Activated CD4-positive, alpha-beta T cell treated with anti-CD3 and anti-CD28 coated beads, Interleukin-2, Interleukin-6, amounts not matched to agents 100 ng/mL and 50 ng/mL, durations not matched to agents 16 hours and 8 hours (primary cell): ENCODE measurements at regions not wholly inside any gene's neighbourhood (a gene's known extent, or its start where the extent isn't known, plus 50 kb on each side); places are given as distances from the start of the nearest gene placed in this dataset.
"Not testable (repeated sequence)": the region's sequence is repeated elsewhere in the genome, so short reads cannot be mapped to it uniquely, and the experiment has no call there.

Experiments used
- DNase-seq: peaks from one replicate; pipeline ENCODE4 v3.0.0-alpha.2; 2020

DNA sequence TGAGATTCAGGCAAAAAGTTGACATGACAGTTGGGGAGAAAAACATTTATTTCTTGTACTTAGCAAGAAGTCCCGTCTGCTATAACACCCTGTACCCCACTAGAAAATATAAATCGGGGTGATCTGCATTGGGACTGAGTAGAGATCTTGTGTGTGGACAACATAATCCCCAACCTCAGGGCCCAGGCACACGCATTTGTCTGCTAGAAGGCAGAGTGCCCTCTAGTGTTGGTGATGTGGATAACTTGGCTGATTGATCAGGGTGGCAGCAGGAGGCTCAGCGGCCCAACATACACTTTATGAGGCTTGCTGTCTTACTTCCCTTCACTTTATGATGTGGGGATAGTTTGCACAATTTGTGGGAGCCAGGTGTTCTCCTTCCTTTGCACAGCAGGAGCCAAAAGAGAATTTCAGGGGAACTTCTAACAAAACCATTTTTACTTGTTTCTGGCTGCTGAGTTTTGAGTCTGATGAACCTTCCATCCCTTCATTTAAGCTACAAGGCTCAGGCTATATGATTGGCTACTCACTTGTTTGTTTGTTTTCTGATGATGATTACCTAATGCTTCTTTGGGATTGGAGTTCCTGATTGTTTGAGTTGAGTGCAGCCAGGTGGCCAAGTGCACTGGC is 263.2 kb downstream of the DMAC1 start:
- DNase-seq = peak; percentile 76

DNA sequence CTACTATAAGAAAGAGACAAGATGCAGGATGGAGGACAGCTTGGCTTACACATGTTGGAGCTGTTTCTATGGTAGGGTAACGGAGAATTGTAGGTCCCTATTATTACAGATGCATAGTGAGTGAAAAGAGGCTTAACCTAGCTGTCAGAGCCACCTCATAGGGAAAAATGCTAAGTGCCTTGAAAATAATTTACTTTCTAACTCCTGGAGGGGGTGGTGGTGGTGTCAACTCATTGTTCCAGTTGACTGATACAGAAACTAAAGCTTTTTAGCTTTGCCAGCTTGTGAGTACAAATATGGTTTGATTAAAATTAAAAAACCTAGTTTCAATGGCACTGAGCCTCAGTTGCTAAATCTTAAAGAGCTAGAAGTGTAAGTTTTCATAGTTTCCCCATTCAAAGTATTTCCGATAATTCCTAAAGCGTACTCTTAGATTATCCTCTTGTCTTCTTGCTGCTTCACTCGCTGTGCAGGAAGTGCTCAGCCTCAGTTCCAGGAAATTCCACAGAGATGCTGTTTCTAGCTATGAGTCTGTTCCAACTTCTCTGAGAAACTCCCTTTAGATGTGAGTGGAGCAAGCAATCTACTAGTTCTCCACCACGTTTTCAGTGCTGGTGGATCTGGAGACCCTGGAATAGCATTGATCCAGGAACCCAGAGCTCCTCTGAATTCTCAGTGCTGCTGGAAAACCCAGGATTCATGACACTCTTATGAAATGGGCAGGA is 265.2 kb downstream of the DMAC1 start:
- peak; percentile 78 for DNase-seq

DNA sequence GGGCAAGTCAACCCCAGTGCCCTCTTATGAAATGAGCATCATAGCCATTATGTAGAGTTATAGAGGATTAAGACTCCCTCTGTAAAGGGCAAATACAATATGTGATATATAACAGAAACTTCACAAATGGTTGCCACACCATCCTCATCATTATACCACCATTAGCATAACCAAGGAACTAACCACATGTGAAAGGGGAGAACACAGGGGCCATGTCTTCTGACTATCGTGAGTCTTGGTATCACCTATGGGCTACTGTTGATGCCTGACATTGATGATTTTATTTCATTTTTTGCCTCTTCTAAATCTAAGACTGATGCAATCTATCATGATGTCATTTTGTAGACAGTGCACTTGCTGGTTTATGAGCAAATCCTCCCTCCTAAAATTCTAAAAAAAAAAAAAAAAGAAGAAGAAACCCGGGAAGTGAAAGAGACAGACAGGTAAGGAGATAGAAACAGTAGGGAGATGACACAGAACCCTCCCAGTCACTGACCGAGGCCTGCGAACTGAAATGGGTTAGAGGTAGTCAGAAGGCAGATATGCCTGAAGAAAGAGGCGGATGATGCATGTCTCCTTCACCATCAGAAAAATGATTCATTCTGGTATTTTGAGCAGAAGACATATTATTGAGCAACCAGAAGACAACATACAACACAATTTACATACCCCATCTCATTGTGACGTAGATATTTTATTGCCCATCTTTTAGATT is 266.0 kb downstream of the DMAC1 start:
- DNase-seq = peak; percentile 74

DNA sequence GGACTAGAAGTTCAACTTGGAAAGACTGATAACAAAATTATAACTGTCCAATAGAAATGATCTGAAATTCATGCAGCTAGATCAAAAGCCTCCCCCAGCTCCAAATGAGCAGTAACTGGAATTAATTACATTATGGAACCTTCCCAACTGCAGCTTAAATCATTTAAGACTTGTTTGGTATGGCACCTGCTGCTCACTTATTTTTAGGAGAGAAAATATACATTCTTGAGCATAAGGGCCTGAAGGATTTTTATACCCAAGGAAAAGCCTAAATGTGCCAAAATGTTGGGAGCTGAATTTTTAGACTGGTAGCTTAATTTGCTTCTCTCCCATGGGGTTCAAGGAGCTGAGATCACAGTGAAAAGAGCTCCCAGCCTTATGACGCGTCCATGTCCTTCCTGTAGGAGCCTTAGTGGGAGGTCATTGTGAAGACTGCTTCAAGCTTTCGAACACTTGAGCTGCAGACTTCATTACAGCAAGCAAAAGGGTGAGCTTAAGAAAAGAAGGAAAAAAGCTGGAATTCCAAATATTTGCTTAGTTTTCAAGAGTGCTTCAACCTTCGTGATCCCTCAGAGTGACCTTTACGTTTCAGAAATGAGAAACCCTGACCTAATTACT is 276.0 kb downstream of the DMAC1 start:
- no peak for DNase-seq

DNA sequence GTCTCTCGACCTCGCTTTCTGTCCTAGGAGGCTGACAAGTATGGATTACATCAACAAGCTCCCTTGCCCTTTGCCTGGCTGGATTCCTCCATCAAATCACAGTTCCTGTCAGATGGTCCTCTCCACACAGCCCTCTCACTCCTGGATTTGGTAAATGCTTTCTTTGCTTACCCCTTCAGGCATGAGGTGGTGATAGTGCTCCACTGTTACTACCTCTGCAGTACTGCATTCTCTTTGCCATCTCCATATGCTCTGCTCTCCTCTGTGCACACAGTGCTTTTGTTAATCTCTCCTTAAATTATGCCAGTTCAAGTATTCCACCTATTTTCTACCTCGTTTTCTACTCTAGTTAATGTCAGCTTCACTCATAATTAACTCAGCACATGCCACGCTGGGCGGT is 279.2 kb downstream of the DMAC1 start:
- DNase-seq = no peak

DNA sequence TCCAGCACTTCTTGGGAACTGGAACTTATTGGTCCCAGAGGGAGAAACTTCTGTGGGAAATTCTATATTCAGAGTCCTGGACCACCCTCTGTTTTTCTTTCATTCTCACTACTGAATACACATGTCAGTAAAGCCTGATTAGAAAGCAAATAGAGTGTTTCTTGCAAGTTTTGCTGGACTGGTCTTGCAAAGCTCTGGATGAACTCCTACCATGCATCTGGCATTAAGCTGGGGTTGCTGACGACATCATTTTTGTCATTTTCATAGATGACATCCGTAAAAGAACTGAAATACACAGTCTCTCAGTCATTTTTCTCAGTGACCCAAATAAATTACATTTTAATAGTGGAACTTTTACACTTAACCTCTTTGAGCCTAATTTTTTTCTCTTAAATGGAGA is 283.2 kb downstream of the DMAC1 start:
- no peak for DNase-seq

DNA sequence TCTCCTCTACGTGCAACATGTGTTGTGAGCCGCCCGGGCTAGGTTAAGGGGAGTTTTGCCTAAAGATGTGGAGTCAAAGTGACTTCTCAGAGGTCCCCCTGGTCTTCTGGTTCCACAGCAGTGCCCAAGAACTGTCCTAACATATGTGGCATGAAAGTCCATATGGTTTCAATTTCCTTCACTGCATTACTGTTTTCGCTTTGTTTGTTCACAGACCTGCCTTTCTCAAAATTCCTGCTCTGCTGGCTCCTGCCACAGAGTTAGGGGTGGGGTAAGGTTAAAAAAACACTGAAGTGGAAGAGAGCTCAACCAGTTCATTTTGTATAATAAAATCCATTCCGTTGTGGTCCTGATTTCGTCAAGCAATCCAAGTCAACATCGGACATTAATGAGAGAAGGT is 289.4 kb downstream of the DMAC1 start:
- no peak for DNase-seq

DNA sequence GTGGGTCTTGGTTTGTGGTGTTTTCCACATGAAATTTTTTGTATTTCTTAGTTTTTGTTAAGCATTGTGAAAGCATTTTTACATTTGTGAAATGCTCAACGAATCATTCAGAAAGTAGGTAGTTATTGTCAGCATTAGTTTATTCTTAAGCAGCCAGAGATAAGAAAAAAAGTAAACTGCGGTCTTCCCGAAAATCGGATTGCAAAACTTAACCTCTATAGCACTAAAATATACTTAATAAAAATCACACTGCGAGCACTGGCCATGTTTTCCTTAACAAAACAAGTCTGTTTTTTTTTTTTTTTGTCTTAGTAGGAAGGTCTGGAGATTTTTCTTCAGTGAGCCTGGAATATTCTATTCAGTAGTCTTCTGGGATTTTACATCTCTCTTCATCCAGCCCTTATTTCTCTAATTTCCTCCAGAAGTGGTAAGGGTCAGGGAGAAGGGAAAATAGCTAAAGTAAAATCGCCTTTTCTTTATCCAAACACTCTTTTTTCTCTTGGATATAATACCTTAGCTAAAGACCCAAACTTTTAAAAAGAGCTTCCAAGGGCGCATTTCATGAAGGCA is 289.9 kb downstream of the DMAC1 start:
- DNase-seq = no peak

DNA sequence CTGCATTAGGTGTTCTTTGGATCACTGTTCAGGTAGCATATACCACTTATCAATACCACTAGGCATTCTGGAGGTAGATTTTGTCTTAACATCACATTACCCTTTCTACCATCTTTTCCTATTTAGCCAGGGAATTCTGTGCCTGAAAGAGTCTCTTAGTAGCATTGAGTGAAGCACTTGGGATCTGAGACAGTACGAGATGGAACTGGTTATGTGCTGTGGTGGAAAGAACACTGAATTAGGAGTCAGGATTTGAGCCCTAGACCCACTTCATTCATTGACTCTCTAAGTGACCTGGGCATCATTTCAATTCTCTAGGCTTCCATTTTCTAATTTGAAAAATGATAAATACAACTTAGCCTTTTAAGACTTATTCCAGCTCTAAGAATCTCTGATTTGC is 291.1 kb downstream of the DMAC1 start:
- DNase-seq = no peak

DNA sequence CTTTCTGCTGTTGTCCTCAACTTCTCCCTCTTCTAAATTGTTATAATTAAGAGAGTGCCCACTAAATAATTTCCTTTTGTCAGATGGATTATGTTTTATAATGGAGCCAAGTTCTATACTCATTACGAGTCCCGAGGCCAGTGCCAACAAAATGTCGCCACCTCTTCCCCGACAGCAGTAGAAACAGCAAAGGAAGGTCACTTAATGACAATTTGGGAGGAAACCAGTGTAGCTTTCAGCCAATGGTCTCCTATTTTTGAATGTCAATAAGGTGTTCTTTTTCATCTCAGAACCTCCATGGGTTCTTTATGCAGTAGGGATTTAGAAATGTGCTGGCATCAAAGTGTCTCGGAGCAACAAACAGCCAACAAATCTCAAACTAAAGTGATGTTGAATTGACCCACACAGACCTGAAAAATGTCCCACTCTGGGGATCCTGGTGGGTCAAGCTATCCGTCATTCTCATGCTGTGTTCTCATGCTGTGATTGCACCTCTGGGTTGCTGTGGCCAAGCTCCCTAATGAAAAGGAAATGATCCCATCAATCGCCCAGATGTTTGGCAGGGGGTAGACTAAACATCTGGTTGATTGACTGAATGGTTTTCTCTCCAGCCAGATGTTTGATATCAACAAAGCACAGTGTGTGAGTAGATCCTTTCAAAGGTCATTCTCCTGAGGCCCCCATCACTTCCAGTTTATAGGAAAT is 291.9 kb downstream of the DMAC1 start:
- no peak for DNase-seq

DNA sequence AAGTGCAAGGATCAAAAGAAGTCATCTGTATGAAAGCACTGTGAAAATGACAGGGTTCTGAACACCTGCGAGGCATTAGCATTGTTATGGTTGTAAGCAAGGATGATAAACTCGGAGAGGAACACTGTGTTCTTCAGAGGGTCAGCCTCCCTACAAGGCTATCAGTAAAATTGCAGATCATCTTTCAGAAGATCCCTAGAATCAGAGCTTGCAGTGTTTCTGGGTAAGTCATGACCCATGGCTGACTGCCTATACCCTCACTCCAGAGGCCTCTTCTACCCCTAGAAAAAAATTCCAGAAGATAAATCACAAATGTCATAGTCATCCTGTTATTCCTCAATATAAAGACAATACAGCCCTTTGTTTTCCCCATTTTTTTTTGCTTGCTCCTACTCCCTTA is 292.6 kb downstream of the DMAC1 start:
- no peak for DNase-seq

DNA sequence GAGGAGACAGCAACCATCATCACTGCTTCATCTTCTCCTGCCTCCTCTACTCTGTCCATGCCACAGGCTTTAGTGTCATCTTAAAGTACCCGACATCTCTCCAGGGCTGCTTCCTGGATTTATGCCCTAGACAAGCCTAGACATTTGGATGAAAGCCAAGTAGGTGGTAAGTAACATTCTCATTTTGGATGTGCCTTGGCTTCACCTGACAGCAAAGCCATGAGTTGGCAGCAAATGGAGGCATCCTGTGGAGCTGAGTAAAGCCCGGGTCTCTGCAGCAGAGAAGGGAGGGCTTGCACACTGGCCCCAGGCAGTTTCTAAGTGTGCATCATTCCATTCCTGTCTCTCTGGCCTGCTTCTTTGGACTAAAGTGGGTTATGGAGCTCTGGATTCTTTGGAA is 299.1 kb downstream of the DMAC1 start:
- no peak for DNase-seq

DNA sequence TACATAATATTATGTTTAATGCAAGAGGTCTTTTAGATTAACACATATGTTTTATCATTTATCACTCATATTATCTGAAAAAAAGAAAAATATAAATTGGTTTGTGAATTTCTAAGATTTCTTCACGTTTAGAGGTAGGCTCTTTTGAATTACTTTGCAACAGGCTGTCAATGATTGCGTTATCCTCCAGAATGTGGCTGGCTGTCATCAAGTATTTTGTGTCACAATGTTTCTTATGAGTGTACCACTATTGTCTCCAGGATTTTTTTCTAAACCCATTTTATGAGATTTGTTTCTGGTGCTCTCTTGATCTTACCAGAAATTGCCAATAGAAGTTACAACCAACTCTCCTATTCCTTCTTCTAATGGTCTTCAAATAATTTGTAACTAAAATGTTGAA is 307.9 kb downstream of the DMAC1 start:
- no peak for DNase-seq

DNA sequence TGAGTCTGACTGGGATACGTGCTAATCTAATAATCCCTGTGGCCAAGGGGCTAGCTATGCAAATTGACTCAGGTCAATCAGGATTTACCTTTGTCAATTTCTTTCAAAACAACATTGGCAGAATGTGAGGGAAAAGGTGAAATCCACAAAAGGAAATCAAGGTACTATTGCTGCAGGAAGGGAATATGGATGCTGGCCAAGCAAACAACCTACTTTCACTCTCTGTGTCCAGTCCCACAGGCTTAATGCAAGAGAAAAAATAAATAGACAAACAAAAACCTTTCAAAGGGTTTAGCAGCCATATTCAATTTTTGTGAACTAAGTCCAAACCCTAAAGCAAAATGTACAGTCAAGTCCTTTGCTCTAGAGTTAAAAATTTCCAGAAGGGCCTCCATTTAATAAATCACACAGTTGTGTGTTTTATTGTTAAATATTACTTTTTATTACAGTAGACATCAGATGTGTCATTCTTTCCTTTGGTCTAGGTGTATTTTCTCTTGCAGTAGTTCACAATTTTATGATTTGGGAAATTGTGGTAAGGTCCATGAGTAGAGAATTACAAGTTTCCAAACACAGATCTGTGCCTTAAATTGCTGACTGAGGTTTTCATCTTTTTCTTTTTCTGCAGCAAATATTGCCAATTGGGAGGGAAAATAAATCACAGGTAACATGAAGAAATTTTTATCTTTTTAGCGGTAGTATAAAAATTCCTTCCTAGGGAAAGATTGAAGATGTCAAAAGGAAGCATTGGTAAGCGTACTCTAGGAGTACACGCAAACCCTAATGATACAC is 309.1 kb downstream of the DMAC1 start:
- no peak for DNase-seq

DNA sequence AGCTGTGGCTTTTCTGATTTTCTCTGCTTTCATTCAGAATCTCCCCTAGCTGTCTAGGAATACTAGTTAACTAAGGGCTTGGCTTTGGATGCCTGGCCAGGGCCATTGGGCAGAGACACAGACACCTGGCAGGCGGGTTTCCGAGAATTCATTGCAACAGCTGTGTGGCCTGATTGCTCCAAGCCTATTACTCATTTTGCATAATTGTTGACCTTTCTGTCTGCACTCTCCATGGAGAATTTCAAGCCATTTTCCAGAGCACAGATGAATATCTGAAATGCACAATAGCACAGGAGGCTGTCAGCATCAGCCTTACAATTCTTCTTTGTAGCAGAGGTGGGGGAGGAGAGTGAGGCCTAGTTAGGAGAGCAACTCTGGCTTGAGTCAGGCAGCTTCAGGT is 310.5 kb downstream of the DMAC1 start:
- DNase-seq = no peak

DNA sequence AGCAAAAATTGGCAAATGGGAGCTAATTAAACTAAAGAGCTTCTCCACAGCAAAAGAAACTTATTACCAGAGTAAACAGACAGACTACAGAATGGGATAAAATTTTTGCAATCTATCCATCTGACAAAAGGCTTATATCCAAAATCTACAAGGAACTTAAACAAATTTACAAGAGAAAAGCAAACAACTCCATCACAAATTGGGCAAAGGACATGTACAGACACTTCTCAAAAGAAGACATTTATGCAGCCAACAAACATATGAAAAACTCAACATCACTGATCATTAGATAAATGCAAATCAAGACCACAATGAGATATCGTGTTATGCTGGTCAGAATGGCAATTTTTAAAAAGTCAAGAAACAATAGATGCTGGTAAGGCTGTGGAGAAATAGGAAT is 315.6 kb downstream of the DMAC1 start:
- DNase-seq = not testable (repeated sequence)

DNA sequence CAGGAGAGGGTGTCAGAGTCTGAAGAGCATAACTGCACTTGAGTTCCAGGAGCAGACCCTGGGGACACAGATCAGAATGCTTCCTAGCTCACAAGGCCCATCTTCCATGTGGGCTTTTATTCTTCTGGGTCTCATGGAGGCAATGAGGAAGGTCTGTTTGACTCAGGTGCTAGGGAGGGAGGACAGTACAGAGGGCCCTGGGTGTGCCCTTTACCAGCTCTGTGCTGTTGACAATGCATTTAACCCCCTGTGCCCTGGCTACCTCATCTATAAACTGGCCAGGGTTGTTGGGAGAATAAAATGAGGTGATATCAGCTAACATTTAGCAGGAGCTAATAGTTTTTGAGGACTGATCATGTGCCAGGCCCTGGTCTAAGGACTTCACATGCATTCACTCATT is 318.0 kb downstream of the DMAC1 start:
- no peak for DNase-seq

DNA sequence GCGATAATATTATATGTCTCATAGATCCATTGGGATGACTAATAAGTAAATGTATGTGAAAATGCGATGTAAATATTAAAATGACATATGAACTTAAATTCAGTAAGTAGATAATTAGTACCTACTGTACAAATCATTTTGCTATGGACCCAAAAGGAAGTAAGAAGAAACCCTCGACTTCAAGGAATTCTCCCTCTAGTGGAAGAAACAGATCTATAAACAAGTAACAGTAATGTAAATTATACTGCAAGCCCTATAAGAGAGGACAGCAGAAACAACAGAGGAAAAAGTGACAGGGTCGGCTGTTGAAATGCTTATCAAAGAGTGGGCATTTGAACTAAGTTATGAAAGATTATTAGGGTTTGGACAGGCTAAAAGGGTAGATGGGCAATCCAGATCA is 320.3 kb downstream of the DMAC1 start:
- DNase-seq = no peak

DNA sequence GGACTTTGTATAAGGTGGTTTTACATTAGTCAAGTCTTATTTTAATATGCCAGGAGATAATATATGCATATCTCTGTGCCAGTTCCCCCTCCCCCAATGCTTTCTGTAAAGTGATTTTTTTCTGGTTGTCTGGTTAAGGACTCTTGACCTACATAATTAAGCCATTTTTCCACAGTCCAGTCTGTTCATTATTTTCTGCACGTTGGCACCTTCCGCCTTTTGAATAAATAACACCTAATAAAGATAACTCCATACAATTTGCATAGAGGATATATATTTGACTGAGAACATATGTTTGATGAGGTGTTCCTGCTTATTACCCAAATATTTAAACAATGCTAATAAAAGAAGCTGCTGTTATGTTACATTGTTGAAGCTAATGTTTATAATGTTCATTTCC is 320.9 kb downstream of the DMAC1 start:
- no peak for DNase-seq

DNA sequence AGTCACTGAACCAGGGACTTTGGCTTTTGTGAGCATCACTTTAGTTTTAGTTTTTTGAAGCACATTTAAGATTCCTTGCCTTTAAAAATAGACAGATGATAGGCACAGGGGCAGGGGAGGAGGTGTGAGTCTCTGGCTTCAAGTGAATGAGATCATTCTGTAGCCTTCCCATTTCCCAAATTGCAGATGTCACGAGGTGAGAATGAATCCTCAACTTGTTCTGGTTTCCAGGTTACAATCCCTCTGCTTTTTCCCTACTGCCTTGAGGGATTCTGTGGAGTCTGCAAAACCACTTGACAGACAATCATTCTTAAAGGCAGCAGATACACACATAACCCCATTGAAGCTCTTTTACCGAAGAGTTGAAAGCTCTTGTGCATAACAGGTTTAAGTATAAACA is 332.4 kb downstream of the DMAC1 start:
- no peak for DNase-seq

DNA sequence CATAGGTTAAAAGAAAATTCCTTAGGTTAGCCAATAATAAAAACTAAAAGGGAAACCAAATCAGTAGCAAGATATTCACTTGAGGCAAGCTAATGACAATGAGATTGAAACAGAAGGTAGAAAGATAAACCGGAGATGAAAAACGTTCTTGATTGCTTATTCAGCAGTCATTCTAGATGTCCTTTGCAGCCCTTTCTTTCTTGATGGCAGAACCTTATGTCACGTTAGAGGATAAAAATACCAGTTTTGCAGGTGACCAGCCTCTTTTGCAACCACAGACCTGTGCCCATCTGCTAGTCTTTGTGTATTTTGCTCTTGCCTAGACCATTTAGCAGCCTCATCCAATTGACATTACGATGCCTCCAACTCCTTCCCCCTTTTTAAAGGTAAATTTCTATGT is 337.8 kb downstream of the DMAC1 start:
- DNase-seq = no peak
